GM19372 (cell line): ENCODE measurements at regions not wholly inside any gene's neighbourhood (a gene's known extent, or its start where the extent isn't known, plus 50 kb on each side); places are given as distances from the start of the nearest gene placed in this dataset.
A peak's percentile ranks its signal among the peaks of the same experiment; 100 is the strongest.

ENCODE experiments used
- ATAC-seq: cut with Tn5 transposase; IDR thresholded peaks from one replicate; pipeline ENCODE4 v1.9.1; 2021; ENCODE audit warnings: mild to moderate bottlenecking, low read depth, moderate library complexity; ENCODE audit not compliant: unreplicated experiment

DNA sequence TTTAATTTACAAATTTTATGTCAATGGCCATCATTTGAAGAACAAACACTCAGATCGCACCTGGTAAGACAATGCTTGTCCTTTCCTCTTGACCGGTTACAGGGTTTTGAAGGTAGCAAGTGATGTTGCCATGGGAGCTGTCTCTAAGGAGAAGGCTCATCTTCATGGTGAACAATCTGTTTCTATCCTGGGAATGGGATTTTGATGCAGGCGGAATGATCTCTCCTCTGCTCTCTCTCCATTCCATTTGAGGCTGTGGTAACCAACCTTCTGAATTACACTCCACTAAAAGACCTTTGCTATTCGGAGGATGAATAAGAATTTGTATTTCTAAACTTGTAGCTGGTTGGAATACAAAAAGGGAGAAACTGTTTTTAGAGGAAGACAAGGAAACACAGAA lies 57.9 kb upstream of the SLC5A9 start:
- no peak for ATAC-seq

- no peak for ATAC-seq
Measured at GRCh38 chr1:48160486-48161132, 61.9 kb upstream of the SLC5A9 start.

DNA sequence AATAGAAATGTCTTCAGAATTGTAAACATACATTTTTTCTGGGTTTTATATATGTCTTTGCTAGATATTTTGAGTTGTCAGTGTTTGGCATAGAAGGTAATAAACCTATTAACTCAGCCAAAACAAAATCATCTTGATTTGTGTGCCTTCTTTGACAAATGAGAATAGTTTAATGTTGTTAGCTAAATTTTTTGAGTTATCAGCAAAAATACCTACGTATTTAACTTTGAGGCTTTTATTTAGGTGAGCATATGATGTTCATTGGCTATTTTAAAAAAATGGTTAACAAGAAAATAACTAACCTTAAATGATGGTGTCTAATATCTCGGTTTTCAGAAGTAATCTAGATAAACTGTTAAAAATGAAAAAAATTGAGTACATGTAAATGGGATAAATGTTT lies 83.2 kb upstream of the SLC5A9 start:
- ATAC-seq = no peak

GRCh38 chr1:48127735-48128685 lies 94.5 kb upstream of the SLC5A9 start:
- ATAC-seq = no peak

GRCh38 chr1:48123647-48124046 lies 98.9 kb upstream of the SLC5A9 start:
- ATAC-seq = no peak

DNA sequence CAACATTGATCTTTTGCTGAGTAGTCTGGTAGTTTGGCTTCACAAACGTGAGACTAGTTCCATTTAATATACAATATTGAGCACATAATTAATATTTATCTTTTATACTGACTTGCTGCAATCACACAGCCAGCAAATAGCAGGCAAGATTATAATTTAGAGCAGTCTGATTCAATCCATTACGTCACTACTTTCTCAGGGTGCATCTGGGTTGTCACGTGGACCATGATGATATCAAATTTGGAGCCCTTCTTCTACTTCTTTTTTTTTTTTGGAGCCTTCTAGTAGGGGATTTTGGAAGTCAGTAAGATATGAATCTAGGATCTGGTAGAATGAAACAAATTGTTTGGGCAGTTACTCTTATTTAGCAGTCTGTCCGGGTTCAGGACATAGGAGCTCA lies 100.6 kb upstream of the SLC5A9 start:
- ATAC-seq = no peak

- ATAC-seq = no peak
Measured at GRCh38 chr1:48120621-48121020, 101.9 kb upstream of the SLC5A9 start.

- ATAC-seq = no peak
Measured at GRCh38 chr1:48115835-48116234, 106.7 kb upstream of the SLC5A9 start.

DNA sequence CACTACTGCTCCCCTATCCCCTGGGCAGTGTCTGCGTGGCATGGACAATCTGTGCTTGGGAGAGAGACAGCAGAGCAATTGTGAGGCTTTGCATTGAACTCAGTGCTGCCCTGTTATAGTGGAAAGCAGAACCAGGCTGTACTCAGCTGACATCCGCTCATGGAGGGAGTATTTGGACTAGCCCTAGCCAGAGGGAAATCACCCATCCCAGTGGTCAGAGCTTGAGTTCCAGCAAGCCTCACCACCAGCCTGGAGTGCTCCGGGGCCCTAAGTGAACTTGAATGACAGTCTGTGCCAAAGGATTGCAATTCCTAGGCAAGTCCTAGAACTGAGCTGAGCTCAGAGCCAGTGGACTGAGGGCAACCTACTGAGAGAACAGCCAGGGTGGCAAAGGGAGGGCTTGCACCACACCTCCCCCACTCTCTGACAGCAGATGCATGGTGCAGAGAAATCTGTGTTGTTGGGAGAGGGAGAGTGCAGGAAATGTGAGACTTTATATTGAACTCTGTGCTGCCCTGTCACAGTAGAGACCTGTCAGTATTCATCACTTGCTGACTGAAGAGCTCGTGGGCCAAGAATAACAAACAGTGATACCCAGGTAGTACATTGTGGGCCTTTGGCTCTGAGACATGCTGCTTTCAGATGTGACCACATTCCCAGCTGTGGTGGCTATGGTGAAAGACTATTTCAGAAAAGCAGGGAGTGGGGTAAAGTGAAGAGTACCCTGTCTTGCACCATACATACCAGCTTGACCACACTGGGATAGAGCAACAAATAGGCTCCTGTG lies 107.7 kb upstream of the SLC5A9 start:
- no peak for ATAC-seq

DNA sequence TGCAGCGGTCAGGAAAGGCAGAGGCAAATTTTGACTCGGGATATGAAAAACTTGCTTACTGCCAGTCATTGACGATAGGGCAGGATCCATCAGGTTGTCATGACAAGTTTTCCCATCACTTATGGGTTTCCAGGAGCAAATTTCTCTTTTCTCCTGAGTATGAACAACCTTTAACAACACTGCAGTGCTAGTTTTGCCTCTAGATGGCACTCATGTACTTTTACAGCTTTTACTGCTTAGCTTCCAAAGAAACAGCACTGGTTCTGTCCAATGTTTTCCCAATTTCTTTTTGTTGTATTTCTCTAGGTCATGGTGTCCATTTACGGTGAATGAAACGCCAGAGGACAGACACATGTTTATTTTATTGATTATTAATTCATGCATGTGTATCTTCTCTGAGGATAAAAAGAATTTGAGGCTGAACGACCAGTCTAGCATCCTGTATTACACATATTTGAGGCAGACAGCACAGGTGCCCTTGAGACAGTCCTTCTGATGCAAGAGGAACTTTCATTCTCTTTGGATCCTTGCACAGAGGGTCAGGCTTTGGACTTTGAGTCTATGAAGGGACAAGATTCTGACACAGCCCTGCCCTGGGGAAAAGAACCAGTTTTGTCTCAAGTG lies 112.3 kb upstream of the TRABD2B start:
- no peak for ATAC-seq

GRCh38 chr1:48107516-48107915 lies 110.3 kb upstream of the TRABD2B start:
- no peak for ATAC-seq

DNA sequence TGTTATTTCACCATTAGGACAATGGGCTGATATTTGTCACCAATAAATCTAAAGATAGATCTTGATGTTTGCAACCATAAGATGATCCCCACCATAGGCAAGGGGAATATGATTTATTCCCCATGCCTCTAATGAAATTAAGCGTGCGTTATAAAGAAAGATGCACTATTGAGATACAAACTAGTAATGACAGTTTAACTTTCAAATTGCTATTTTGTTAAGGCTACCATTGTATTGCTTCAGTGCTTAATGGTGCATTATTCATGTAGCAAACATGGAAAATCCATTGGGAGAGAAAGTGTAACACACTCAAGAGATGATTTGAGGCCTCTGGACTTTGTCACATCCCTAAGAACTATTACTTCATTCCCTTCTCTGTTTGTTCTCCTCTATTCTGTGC lies 108.9 kb upstream of the TRABD2B start:
- ATAC-seq = no peak

GRCh38 chr1:48105165-48105564 lies 108.0 kb upstream of the TRABD2B start:
- ATAC-seq = no peak

- no peak for ATAC-seq
Measured at GRCh38 chr1:48103495-48103894, 106.3 kb upstream of the TRABD2B start.

- ATAC-seq = no peak
Measured at GRCh38 chr1:48102766-48103165, 105.6 kb upstream of the TRABD2B start.

DNA sequence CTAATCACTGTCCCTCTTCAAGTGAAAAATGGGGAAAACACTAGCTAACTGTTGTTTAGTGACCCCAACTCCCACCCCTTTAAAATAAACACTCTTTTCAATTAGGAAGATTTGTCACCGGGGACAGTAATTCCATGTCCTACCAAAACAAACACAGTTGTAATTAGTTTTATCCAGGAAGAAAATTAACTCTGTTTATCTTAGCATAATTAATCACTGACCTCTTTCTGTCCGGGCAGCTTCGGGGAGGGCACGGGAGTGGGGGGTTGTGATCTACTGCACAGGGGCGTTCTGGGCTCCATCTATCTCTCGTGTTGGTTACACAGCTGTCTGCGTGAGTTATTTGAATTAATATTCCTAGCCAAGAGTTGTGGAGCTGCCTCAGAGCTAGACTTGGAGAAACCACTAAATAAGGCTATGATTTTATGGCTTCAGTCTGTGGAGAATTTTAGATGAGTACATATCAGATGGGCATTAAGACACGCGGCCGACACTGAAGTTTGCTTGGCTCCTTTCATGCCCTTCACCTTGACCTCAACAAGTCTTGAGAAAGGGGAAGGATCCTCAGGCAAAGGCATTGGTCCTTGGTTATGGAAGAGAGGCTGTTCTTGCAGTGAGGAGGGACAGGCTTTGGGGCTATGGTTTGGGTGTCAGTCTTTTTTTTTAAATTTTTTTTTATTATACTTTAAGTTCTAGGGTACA lies 102.0 kb upstream of the TRABD2B start:
- no peak for ATAC-seq

DNA sequence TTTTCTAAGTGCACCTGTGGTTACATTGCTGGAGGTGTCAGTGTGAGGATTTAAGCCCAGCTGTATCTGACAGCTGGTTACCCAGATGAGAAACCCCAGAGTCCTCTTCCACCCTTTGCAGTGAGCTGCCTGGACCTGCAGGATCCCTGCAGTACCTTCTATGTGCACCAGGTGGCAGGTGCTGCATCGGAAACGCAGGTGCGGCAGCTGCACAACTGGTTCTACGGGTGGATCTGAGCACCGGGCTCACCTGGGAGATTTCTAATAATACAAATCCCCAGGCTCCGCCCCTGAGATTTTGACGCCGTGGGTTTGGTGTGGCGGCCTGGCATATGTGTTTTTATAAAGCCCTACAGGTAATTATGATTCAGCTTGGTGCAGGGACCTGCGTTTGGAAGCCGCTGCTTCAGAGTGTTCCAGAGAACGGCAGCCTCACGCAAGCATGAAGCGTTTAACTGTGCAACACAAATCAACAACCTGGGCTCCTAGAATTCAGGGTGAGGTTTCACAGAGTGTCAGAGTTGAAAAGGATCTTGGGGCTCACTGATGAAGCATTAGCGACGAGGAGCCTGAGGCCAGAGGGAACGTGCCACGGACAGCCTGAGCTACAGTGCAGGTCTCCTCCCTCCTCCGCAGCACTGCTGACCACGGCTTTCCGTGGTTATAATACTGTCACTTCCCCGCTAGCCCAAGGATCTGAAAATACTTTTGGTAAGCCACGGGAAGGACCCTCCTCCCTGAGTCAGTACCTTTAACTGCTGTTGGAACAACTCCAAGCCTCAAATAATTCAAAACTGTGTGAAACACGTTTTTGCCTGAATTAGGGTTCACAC lies 96.7 kb upstream of the TRABD2B start:
- peak; percentile 98 for ATAC-seq

DNA sequence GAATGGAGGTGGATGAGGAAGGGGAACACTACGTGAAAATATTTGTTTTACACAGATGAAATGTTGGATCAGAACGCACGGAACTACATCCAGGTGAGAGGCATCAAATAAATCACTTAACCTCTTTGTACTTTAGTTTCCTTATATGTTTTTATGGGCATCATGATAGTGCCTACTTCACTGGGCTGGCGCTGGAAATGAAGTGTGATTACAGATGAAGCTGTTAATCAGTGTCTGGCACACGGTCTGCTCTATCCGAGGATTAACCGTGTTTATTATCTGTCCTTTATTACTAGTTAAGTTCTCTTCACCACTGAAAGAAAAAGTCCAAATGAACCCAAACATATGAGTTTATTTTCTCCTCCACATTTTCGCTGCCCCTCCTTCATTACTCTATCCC lies 96.0 kb upstream of the TRABD2B start:
- no peak for ATAC-seq

GRCh38 chr1:48092401-48092800 lies 95.2 kb upstream of the TRABD2B start:
- ATAC-seq = no peak
